ENCODE measurements at regions not wholly inside any gene's neighbourhood (a gene's known extent, or its start where the extent isn't known, plus 50 kb on each side); places are given as distances from the start of the nearest gene placed in this dataset.
"Not testable (repeated sequence)": the region's sequence is repeated elsewhere in the genome, so short reads cannot be mapped to it uniquely, and the experiment has no call there.

DNA sequence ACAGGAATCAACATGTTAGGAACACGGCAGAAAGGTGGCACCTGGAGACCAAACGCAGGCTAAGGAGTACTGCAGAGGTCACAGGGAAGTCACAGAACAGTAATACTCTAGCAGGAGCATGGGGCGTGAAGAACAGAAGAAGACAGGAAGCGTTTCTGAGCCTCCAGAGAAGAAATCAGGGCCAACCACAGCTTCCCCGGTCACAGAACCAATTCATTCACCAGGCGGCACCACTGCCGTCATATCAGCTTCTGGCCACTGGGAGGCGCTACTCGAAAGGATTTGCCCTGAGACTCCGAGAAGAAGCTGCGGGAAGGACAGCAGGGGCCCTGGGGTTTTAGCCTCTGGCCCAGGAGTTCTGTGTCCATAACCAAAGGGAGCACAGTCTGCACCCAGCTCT lies 78.0 kb upstream of the DRD5 start:
- no peak for DNase-seq (ENCODE audit: low read depth)

DNA sequence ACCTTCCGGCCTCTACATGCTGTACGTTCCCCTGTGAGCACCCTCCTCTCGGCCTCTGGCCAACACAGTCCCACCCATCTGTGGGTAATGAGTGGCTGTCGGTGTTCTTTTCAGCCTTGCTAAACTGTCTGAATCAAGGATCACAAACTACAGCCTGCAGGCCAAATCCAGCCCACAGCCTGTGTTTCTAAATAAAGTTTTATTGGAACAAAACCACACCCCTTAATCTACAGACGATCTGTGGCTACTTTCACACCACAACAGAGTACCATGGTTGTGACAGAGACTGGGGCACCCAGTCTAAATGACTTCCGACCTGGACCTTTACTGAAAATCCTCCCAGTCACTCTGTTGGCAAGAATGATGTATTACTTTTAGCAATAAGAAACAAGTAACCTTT lies 77.3 kb upstream of the DRD5 start:
- DNase-seq (ENCODE audit: low read depth), result not testable (repeated sequence)

DNA sequence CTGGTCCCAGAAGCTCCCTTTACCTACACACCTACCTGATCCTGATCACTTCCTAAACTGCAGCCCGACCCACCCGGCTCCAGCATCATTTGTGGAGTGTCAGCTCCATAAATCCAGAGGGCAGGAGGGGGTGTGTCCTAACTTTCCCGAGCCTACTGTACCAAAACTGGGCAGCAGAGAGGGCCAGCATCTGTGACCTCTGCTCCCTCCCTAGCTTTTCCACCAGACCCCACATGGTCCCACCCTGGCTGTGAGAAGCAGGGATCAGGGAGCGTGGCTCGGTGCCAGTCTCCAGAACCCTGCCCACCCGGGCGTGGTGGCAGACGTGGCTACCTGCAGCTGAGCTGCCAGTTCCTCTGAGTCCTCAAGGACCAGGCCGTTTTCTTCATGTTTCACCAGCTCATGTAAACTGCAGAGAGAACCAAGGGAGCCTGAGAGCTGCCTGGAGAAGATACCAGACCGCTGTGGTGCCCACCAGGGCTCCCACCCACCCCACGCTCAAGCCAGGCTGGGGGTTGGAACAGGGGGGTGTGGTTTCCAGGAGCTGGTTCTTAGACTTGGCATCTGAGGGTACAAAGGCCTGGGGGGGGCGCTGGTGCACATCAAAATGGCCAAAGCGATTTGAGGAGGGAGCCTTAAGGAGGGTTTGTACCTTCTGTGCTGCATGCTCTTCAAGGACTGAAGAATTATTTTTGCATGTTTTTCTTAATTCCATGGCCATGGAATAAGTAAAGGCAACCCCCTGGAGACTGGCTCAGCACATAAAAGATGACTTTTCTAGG lies 76.7 kb upstream of the DRD5 start:
- DNase-seq (ENCODE audit: low read depth), result no peak

DNA sequence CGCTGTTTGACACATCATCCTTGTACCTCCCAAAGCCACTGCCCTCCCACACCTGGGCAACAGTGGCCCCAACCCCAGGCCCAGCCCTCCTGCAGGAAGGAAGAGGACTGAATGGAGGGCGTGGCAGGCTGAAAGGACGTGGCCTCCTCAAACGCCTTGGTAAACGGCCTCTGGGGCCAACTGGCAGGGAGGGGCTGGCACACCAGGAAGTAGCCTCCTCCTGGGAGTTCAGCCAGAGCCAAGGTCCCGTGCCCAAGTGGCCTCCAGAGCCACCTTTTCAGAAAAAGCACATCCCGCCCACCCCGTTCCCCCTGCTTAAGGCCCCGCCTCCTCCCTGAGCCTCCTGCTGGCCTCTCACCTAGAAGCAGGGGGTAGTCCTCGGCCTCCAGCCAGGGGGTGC lies 74.2 kb upstream of the DRD5 start:
- DNase-seq (ENCODE audit: low read depth), result not testable (repeated sequence)

DNA sequence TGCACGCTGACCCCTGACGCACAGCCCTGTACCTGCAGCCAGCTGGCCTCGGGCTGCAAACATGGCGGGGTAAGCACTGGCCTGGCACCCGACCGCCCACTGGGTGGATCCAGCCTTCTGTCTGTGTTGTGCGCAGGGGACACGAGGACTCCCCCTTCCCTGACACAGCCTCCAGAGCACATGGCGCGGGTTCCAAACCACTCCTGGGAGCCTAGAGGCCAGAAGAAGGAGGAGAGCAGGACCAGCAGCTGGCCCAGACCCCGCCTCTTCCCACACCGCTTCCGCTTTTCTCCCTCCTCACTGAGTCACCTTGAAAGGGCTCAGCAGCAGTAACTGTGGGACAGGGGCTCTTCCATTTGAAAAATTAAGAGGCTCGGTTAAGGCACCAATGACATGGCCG lies 73.5 kb upstream of the DRD5 start:
- DNase-seq (ENCODE audit: low read depth), result not testable (repeated sequence)

DNA sequence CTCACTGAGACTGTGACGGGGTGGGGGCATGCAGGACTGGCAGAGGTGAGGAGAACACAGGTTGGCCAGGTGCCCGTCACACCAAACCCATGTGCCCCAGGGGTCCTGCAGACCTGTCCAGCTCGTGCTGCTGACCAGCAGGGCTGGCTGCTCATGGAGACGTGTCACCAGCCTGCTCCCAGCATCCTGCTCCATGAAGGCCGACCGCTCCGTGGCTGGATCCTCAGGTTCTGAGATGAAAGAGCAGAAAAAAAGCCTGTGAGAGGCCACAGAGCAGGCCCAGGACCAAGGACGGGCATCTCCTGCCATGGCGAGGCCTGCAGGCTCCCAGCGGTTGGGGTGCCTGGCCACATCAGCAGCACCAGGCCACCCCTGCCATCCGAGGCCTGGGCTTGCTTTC lies 71.7 kb upstream of the DRD5 start:
- DNase-seq (ENCODE audit: low read depth), result no peak

DNA sequence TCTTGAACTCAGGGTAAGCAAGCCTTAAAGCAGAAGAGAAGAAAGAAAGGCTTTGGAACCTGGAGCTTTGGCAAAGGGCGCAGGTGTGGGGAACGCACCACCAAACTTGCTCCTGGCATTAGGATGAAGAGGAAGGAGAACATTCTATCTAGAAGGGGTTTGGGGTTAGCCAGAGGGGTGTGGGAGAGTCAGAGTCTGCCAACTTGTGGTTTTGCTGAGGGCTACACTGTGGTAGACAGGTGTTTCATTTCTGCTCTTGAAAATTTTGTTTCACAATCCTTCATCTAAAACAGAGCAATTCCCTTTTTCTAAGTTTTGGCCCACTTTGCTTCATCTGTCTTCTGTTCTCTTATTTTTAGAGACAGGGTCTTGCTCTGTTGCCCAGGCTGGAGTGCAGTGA lies 66.2 kb upstream of the DRD5 start:
- not testable (repeated sequence) for DNase-seq (ENCODE audit: low read depth)

DNA sequence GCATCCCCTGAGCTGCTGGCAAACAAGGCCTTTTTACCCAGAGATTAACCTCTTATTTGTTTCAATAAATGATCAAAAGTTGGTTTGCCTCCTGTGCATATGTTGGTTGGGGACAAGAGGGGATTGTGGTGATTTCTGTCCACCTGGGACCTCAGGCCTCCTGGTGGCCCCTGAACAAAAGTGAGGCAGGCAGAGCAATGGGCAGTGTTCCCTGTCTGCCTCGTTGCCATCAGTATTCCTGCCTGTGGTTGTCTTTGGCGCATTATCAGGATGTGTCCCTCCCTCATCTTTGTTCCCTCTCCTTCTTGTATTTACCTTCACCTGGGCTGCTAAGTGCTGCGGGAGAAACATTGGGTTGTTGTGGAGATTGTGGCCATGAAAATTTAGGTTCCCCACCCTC lies 65.3 kb upstream of the DRD5 start:
- no peak for DNase-seq (ENCODE audit: low read depth)

DNA sequence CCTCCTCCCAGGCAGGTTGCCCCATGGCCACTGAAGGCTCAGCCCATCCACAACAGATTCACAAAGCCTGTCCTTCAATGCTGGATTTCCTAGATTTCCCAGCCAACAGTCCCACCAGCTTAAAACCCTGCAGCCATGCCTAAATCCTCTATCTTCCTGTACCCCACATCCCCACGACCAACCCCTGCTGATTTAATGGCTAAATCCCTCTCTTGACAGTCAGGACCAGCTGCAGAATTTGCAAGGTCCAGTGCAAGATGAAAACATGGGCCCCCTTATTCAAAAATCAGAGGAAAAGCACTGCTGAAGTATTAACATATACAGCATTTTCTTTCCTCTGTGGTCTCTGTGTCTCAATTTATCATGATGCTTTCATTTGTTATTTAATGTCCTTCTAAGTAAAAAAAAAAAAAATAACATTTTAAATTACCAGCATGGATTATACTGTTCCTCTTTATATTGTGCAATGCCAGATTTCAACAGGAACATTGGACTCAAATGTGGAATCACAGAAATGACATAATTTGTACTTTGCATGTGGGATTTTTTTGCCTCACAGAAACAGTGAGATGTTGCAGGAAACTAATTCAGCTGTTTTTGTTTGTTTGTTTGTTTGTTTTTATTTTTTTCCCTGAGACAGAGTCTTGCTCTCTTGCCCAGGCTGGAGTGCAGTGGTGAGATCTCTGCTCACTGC lies 63.0 kb upstream of the DRD5 start:
- not testable (repeated sequence) for DNase-seq (ENCODE audit: low read depth)

DNA sequence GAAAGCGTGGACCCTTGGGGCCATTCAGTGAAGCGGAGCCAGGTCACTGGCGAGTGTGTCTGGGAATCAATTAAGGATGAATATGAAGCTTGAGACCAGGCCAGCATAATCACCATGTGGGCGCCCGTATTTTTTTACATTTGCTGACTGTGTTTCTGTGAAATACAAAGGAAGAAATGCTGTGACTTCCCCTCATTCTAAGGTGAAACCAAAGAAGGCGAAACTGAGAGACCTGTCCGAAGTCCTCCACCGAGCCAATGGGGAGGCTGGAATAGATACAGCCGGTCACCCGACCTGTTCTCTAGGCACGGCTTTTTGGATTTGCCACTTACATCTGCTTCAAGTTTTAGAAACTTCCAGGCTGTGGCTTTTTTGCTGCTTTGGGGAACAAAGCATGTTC lies 59.3 kb upstream of the DRD5 start:
- not testable (repeated sequence) for DNase-seq (ENCODE audit: low read depth)
